ENCODE measurements at regions not wholly inside any gene's neighbourhood (a gene's known extent, or its start where the extent isn't known, plus 50 kb on each side); places are given as distances from the start of the nearest gene placed in this dataset.

- TF ChIP-seq CTCF (IDR thresholded peaks at IDR 0.05): no peak
- TF ChIP-seq EP300 (IDR thresholded peaks at IDR 0.05): no peak
- no peak for TF ChIP-seq POLR2A (IDR thresholded peaks at IDR 0.05)
These were observed 123.3 kb downstream of the AKAP11 start for GRCh38 chr13:42395086-42395821.

Data from sigmoid colon (tissue), 4 donors.